Prostate gland (tissue), 2 donors: ENCODE measurements at regions not wholly inside any gene's neighbourhood (a gene's known extent, or its start where the extent isn't known, plus 50 kb on each side); places are given as distances from the start of the nearest gene placed in this dataset.

ENCODE experiments used
- DNase-seq: peaks from one replicate; pipeline ENCODE4 v3.0.0-alpha.2; 2019; ENCODE audit warnings: low spot score
- H3K27ac ChIP-seq, 2 donors: fragments of 200-600 bp; sonication (generic); 2 replicates each; pipeline ENCODE4 v1.5.1; 2017 to 2019
- H3K27me3 ChIP-seq: fragments of 200-600 bp; sonication (generic); replicated peaks from 2 replicates; pipeline ENCODE4 v1.5.1; 2019; ENCODE audit not compliant: insufficient read depth
- H3K36me3 ChIP-seq, 2 donors: fragments of 200-600 bp; sonication (generic); 1 replicate in 1 of 2; 2 replicates in 1 of 2; pipeline versions ENCODE4 v1.5.1 to v1.8.1; 2017 to 2019
- H3K4me1 ChIP-seq: fragments of 200-600 bp; sonication (generic); replicated peaks from 2 replicates; pipeline ENCODE4 v1.5.1; 2019
- H3K4me3 ChIP-seq, 2 donors: fragments of 200-600 bp; sonication (generic); 2 replicates each; pipeline ENCODE4 v1.5.1; 2017 to 2019
- H3K9me3 ChIP-seq: fragments of 200-600 bp; sonication (generic); 2 replicates; pipeline ENCODE4 v1.5.1; 2017
- POLR2A ChIP-seq: fragments of 450-650 bp; IDR thresholded peaks from one replicate; pipeline ENCODE4 v1.6.1; 2016; ENCODE audit warnings: antibody characterized with exemption, mild to moderate bottlenecking
- POLR2AphosphoS5 ChIP-seq: sonication (generic); formaldehyde crosslinking; IDR thresholded peaks from one replicate; pipeline ENCODE4 v1.6.1; 2017; ENCODE audit warnings: antibody characterized with exemption
- WGBS: methylation state at CpG from one replicate; pipeline ENCODE4 v1.1.5; 2018; 5-methylcytosine and 5-hydroxymethylcytosine counted together
- intact Hi-C: fragments of 100-400 bp; cut with DNase I; formaldehyde crosslinking; loops from one replicate; pipeline ENCODE4 v1.14.2; 2022
- TF ChIP-seq, protein P1 (sequence below), 4 experiments: fragments of 200-600 bp in 2 of 4; fragments of 450-650 bp in 2 of 4; sonication (generic) in 2 of 4; IDR thresholded peaks; 1 replicate in 3 of 4; 2 replicates in 1 of 4; pipeline ENCODE4 v1.5.1; 2016 to 2019; ENCODE audit warnings: antibody characterized with exemption in 4 of 4, mild to moderate bottlenecking in 2 of 4, moderate library complexity in 2 of 4

DNA sequence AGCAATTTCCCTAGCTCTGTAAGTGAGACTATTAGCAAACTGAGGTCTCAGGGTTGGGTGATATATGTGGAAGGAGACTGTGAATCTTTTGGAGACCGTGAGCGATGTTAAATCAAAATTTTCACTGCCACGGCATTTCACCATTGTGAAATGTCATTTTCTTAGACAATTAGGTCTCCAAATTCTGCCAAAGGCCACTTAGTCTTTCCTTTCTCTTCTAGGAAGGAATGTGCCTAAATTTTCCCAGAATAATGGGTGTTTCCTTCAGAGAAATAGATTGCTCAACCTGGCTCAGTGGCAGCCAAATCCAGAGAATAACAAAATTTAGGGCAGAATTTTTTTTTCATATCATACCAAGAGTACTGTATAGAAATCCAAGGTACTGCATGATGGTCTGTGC, 64.5 kb upstream of the SCEL start:
- Histone ChIP-seq H3K4me3 (no peak overlapping the region), H3K36me3 (no peaks in the 10 kb centered on the region), H3K27me3 (no peaks in the 10 kb centered on the region), H3K27ac (no peak overlapping the region), H3K4me1 (no peaks in the 10 kb centered on the region), H3K9me3 (no peaks in the 10 kb centered on the region)
- TF ChIP-seq POLR2AphosphoS5 (no peak), POLR2A (no peak)
- TF ChIP-seq, protein P1, sequence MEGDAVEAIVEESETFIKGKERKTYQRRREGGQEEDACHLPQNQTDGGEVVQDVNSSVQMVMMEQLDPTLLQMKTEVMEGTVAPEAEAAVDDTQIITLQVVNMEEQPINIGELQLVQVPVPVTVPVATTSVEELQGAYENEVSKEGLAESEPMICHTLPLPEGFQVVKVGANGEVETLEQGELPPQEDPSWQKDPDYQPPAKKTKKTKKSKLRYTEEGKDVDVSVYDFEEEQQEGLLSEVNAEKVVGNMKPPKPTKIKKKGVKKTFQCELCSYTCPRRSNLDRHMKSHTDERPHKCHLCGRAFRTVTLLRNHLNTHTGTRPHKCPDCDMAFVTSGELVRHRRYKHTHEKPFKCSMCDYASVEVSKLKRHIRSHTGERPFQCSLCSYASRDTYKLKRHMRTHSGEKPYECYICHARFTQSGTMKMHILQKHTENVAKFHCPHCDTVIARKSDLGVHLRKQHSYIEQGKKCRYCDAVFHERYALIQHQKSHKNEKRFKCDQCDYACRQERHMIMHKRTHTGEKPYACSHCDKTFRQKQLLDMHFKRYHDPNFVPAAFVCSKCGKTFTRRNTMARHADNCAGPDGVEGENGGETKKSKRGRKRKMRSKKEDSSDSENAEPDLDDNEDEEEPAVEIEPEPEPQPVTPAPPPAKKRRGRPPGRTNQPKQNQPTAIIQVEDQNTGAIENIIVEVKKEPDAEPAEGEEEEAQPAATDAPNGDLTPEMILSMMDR (IDR thresholded peaks at IDR 0.05): no peak
- no peak for DNase-seq
- 100% methylated on average over 3 of the region's 3 CpGs for WGBS
- intact Hi-C loops: loop anchor here (10.0 kb wide), 1 partner anchor 286 kb away; no protein-coding TSS in a partner anchor

DNA sequence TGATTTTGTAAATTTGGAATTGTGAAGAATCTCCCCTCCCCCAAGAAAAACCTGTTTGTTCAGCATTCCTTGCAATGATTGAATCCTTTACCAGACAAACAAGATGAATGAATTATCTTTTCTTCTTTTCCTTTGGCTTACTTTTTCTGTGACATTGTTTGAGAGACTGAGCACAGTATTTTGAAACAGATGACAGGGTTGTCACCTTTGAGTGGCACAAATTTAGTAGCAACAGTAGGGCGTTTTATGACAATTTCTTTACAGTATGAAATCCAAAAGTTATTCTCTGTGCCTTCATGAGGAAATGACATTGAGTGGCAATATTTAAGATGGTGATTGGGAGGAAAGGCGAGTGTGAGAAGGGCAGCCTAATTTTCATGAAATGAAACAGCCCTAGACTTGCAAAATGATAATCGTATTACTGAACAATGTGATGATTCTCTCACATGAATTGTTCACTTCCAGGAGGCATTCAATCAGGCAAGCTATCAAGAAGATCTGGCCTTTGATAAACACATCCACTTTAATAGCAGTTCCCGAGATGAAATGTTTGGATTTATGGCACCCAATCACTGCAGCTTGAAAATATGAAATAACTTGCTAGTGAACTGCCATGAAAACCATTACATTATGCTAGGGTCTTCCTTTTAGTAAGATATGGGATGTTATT, 68.6 kb upstream of the SCEL start:
- intact Hi-C loops: no loop called here
- TF ChIP-seq, protein P1 (IDR thresholded peaks at IDR 0.05): no peak
- TF ChIP-seq POLR2AphosphoS5 (no peak), POLR2A (no peak)
- WGBS: 53% methylated on average over 4 of the region's 4 CpGs
- Histone ChIP-seq H3K9me3 (no peaks in the 10 kb centered on the region), H3K36me3 (no peaks in the 10 kb centered on the region), H3K4me1 (no peaks in the 10 kb centered on the region), H3K27me3 (no peaks in the 10 kb centered on the region), H3K27ac (no peak overlapping the region), H3K4me3 (no peak overlapping the region)
- no peak for DNase-seq

DNA sequence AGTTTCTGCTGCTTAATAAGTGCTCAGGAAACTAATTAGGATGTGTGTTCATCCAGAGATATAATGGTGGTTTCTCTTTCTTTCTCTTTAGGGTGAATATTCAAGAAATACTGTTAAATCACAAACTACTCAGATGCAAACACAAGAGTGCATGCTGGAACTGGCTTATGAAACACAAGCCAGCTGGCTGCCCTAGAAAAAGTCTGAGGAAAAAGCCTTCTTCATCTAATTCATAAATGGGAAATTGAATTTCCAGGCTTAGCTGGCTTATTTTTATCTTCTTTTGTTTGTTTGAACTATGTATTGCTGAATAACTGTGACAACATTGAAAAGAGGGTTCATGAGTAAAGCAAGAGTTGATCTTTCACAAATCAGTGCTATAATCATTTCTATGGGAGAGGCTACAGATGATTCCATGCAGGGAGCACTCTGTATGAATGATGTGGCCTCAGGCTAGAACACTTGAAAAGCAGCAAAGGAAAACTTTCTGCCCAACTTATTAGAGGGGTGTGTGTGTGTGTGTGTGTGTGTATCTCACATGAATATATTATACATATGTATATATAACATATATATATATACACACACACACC, 69.8 kb upstream of the SCEL start:
- H3K27me3 ChIP-seq: no peaks in the 10 kb centered on the region
- H3K36me3 ChIP-seq: no peaks in the 10 kb centered on the region
- no peaks in the 10 kb centered on the region for H3K4me1 ChIP-seq
- no peak for DNase-seq
- no peak overlapping the region for H3K4me3 ChIP-seq
- intact Hi-C loops: no loop called here
- H3K9me3 ChIP-seq: no peaks in the 10 kb centered on the region
- TF ChIP-seq, protein P1 (IDR thresholded peaks at IDR 0.05): no peak
- TF ChIP-seq POLR2AphosphoS5 (no peak), POLR2A (no peak)
- H3K27ac ChIP-seq: no peak overlapping the region

DNA sequence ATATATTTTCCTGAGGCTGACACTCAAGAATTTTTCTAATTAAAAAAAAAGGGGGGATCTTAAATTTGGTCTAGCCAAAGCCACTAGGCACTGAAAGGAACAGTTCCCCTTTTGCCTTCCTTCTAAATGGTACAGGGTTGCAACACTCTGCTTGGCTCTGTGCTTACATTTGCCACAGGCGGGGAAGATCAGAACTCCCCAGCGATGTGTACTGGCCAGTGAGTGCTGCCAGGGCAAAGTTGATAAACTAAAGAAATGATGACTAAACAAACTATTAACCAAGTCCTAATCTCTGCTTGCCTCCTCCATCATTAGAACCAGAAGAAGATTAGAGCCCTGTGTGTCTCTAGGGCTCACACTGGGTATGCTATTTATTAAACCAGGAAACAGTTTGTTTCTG, 75.3 kb upstream of the SCEL start:
- Histone ChIP-seq H3K4me1 (no peaks in the 10 kb centered on the region), H3K9me3 (no peaks in the 10 kb centered on the region), H3K27ac (no peak overlapping the region), H3K27me3 (no peaks in the 10 kb centered on the region), H3K36me3 (no peaks in the 10 kb centered on the region), H3K4me3 (no peak overlapping the region)
- peak; percentile 67 for DNase-seq
- intact Hi-C loops: no loop called here
- TF ChIP-seq, protein P1 (IDR thresholded peaks at IDR 0.05): no peak
- peak; percentile 74 for TF ChIP-seq POLR2AphosphoS5
- TF ChIP-seq POLR2A: no peak
- 38% methylated on average over 2 of the region's 2 CpGs for WGBS

DNA sequence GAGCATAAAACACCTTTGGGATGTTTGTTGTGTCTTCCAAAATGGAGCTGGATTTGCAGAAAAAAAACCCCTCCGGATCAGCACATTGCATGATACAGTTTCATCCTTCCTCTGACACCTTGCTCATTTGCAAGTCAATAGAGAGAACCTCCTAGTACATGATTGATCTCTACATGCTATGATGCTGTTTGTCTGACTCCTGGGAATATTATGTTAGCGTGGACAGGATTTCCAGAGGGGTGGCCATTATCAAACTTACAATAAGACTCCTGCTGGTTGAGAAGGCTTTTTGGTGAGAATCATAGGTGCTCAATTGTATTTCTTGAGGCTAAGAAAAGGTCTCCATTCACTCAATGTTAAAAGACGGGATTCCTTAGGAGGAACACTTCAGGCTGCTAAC, 75.9 kb upstream of the SCEL start:
- WGBS: 82% methylated on average over 3 of the region's 3 CpGs
- intact Hi-C loops: no loop called here
- Histone ChIP-seq H3K4me1 (no peaks in the 10 kb centered on the region), H3K4me3 (no peak overlapping the region), H3K27ac (no peak overlapping the region), H3K27me3 (no peaks in the 10 kb centered on the region), H3K36me3 (no peaks in the 10 kb centered on the region), H3K9me3 (no peaks in the 10 kb centered on the region)
- TF ChIP-seq, protein P1 (IDR thresholded peaks at IDR 0.05): no peak
- TF ChIP-seq POLR2AphosphoS5 (no peak), POLR2A (no peak)
- no peak for DNase-seq
